Muscle of back (tissue), 3 donors: ENCODE measurements at regions not wholly inside any gene's neighbourhood (a gene's known extent, or its start where the extent isn't known, plus 50 kb on each side); places are given as distances from the start of the nearest gene placed in this dataset.

Source experiments
- DNase-seq, 3 donors: peaks; one replicate each; pipeline versions ENCODE4 v3.0.0 to v3.0.0-alpha.2; 2013

- DNase-seq: no peak
Observed at GRCh38 chr17:74045608-74046280, 157.7 kb upstream of the RPL38 start.

DNA sequence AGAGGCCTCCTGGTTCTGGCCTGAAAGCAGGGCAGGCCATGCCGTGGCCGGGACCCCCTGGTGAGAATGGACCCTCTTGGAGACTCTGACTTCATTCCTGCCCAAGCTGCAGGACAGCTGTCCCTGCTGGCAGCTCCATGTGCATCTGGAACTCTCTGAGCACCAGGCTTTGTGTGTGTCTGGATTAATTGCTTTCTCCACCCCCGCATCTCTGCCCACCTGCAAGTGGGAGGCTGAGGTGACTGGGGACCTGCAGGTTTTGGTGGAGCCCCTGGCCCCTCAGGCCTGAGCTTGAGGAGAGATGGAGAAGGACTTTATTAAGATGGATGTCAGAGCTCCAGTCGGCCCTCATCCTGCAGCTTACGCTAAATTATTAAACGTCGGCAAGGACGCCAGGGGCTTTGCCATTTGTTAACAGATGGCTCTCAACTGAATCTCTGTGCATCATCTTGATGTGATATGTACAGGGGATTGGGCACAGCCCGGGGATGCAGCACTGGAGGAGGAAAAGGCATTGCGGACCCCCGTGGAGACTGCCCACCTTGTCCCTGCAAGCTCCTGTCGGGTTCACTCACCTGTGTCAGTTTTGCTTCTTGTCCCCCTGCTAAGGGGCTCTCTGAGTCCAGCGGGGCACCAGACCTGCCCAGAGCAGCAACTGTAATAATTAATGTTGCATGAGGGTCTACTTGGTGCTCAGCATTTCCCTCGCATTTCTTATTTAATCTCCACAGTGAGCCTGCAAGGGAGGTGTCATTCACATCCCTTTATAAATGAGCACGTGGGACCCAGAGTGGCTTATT, 154.1 kb upstream of the RPL38 start:
- DNase-seq: no peak

DNA sequence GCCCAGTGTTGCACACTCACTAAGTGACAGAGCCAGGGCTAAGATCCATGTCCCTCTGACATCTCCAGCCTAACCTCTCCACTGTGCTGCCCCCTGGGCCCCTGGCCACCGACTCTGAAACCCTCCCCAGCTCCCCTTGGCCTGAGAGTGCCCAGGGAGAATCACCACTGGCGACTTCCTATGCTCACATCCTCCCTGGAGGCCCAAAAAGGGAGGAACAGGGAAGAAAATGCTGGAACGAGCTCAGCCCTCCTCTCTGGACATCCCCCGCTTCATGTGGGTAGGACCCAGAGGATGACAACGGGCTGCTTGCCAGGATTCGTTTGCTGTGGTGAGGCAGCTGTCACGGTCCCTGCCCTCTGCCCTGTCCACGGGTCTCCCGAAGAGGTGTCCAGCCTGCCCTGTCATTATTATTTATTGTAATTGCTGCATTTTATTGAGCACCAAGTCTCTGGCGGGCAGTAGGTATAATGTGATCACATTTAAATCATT, 153.5 kb upstream of the RPL38 start:
- no peak for DNase-seq

GRCh38 chr17:74051348-74051747, 152.1 kb upstream of the RPL38 start:
- DNase-seq: no peak

DNA sequence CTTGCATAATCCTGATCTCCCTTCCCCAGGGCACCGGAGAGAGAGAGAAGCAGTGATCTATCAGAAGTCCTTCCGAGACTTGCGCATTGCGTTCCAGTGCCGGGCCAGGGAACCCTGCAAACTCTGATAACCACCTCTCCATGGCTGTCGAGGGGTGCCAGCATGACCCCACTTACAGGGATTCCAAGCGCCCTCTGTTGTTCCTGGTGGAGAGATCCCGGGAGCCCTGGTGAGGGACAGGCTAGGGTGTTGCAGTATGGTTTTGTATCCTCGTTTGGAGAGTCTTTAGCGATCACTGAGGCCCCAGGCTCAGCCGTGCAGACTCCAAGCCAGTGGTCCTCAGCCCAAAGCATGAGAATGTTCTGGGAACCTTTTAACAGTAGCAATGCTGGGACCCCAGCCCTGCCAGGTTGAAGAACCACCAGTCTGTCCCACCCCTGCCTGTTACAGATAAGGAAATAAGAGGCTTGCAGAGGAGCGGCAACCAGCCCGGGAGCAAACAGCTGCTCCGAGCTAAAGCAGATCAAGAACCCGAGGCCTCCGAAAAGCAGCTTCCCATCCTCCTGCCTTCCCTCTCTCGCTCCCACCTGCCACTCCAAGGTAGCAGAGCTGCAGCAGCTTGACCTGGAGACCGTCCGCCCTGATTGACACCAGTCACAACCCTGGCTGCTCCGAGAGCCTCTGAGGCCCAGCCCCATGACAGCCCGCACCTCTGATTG, 150.3 kb upstream of the RPL38 start:
- no peak for DNase-seq

DNA sequence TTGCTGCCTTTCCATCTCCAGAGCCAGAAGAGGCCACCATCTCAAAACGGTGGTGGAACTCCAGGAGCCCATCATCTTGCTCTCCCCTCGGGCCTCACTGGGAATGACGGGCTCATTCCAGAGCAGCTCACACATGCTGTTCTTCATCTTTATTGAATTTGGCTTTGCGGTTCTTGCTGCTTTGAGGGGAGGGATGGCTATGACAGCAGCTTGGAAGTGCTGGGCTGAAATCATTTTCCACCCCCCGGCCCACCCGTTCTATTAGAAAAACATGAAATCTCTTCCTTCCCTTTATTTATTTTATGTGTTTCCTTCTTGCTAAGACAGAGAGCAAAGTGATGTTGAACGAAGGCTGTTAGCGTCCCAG, 149.8 kb upstream of the RPL38 start:
- DNase-seq: no peak

- DNase-seq: no peak
Observed at GRCh38 chr17:74054249-74054648, 149.2 kb upstream of the RPL38 start.

DNA sequence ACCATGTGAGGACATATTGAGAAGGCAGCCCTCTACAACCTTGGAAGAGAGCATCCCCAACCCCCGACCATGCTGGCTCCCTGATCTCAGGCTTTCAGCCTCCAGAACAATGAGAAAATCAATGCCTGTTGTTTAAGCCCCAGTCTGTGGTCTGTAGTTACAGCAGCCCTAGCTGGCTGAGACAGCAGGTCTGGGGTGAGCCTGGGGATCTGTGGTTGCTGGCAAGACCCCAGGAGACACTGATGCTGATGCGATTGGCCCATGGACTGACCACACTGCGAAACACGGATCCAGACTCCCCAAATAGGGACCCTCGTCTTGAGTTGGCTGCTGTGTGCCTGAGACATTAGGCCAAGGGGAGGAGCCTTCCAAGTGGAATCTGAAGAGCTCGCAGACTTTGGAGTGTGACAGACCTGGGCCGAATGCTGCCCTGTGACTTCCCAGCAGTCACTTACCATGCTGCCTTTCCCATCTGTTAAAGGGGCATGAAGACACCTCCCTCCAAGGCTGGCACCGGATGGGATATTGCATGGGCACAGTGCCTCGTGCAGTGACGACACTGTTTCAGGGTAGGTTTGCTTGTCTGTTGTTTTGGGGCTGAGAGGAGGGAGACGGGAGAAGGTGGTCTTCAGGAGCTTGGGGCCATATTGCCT, 147.8 kb upstream of the RPL38 start:
- no peak for DNase-seq

DNA sequence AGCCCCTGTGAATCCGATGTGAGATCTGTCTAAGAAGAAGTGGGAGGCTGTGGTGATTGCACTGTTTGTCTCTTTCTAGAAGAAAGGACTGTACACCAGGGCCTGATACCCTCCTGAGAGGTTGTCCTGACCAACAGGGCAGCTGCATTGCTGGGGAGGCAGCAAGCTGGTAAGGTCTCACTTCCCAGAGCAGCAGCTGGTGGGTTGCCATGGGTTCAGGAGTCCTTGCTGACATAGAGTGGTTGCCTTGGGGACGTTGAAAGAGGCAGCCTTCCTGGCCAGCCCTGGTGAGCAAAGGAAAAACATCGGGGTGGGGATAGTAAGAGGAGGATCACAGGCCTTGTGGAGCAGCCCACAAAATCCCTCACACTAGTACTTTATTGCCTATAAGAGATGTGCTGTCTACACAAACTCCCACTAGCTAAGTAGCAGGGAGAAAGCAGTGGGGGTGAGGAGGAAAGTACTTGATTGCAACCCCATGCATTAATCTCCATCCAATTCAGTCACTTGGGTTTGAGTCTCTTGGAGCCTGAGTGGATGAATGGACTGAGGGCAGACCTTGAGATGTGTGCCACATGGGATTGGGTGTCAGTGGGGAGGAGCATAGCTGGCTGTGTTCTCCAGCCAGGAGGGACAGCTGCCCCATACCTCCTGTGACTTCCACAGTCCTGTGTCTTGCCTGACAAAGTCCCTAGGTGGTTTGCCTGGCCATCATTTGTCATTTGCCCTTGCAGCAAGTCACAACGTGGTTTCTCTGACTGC, 143.8 kb upstream of the RPL38 start:
- DNase-seq: no peak

- no peak for DNase-seq
Observed at GRCh38 chr17:74061758-74062157, 141.7 kb upstream of the RPL38 start.

DNA sequence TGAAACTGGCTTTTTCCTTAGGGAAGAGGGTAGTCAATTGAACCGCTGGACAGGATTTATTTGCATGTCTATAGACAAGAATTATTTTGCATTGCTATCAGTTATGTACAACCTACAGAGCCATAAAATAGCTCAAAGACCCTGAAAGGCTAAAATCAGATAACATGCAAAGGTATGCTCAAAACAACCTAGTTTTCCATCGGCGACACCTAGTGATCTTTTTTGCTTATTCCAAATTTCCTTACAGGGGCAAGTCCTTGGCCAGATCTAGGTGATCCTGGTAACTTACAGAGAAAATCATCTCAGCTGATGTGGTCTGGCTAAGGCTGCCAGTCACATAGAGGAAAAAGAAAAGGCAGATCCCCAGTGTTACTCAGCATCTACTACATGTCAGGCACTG, 141.2 kb upstream of the RPL38 start:
- no peak for DNase-seq

GRCh38 chr17:74063439-74063838, 140.0 kb upstream of the RPL38 start:
- no peak for DNase-seq

DNA sequence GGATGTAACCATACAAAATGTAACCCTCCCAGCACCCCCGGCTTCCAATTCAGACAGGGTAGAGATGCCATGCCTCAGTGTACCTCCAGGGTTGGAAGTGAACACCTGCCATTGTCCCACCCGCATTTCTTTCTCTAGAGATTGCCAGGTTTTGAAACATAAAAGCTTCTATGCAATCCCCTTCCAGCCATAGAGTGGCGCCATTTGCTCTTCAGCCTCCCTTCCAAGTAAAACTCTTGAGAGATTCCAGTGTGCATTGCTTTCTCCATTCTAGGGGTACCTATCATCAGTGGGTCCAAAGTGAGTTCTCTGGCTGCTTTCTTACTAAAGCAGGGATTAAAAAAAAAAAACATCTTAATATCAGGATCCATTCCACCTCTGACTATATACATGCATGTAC, 133.1 kb upstream of the RPL38 start:
- no peak for DNase-seq

GRCh38 chr17:74070998-74071679, 132.3 kb upstream of the RPL38 start:
- DNase-seq: no peak

DNA sequence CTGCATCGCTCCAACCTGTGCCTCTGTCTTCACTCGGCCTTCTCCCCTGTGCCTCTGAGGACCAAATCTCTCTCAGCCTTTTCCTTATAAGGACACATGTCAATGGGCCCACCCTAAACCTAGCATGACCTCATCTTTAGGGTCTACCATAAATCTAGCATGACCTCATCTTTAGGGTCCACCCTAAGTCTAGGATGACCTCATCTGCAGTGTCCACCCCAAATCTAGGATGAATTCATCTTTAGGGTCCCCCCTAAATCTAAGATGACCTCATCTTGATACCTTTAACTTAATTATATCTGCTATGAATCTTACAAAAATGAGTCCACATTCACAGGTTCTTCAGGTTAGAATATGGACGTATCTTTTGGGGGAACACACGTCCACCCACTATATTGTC, 131.1 kb upstream of the RPL38 start:
- no peak for DNase-seq

GRCh38 chr17:74076446-74076845, 127.0 kb upstream of the RPL38 start:
- DNase-seq: no peak

- no peak for DNase-seq
Observed at GRCh38 chr17:74077231-74077630, 126.2 kb upstream of the RPL38 start.

- no peak for DNase-seq
Observed at GRCh38 chr17:74078363-74078941, 125.0 kb upstream of the RPL38 start.

- DNase-seq: no peak
Observed at GRCh38 chr17:74079537-74080300, 123.8 kb upstream of the RPL38 start.
